ENCODE measurements at regions not wholly inside any gene's neighbourhood (a gene's known extent, or its start where the extent isn't known, plus 50 kb on each side); places are given as distances from the start of the nearest gene placed in this dataset.
A peak's percentile ranks its signal among the peaks of the same experiment; 100 is the strongest.

DNA sequence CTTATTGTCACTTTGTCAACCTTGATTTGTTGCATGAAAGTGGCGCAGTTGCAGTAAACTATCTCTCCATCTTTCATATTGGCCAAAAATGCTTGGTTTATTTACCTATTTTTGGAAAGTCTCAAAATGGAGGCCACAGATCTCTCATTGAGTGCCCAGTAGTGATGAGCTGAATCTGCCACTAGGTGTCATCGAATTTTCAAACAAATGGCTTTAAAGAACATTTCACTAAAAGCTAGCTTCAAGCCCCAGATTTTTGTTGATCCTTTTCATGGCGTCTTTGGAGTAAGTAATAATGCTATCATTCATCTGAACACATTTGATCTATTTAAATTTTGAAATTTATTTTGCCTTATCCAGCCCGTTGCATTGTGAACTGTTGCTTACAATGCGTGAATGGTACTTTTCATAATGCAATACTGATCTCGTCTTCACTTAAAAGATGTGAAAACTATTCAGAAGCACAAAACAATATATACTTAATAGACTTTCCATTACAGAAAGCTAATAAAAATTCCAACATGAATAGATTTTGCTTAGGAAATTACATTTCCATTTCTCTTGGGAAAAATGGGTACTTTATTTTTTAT is 236.2 kb downstream of the DNAJB9 start:
- CTCF ChIA-PET: interaction anchor here (0.9 to 1.9 kb wide), 6 partner anchors 12 to 400 kb away, joined by 3 to 5 read pairs (median 4); no protein-coding TSS in a partner anchor
- no peak overlapping the region for H3K4me2 ChIP-seq (ENCODE audit: control insufficient read depth, insufficient read depth)
- H3K27me3 ChIP-seq (replicated peaks in 1 of 2; ENCODE audit: control insufficient read depth in 2 of 2, insufficient read depth in 2 of 2, low read length in 1 of 2): no peaks in the 10 kb centered on the region
- peak; percentile 27 for FAIRE-seq
- peak; percentile 75 for ATAC-seq
- no peaks in the 10 kb centered on the region for H4K20me1 ChIP-seq (ENCODE audit: control insufficient read depth, insufficient read depth)
- H3K4me3 ChIP-seq: no peak overlapping the region
- no peak overlapping the region for H2AFZ ChIP-seq (ENCODE audit: control insufficient read depth, low read depth, low read length)
- no peaks in the 10 kb centered on the region for H3K36me3 ChIP-seq (ENCODE audit: control insufficient read depth in 2 of 2, insufficient read depth in 2 of 2, low read length in 1 of 2)
- in situ Hi-C loops (cut with MboI) (no loop called here), intact Hi-C loops (cut with micrococcal nuclease; ENCODE audit: unreplicated experiment) (loop anchor here (2.0 kb wide), 1 partner anchor 69 kb away; no protein-coding TSS in a partner anchor)
- H3K27ac ChIP-seq (ENCODE audit: control insufficient read depth, insufficient read depth): no peak overlapping the region
- no peak overlapping the region for H3K9ac ChIP-seq (ENCODE audit: control insufficient read depth, insufficient read depth, low read length)
- H3K79me2 ChIP-seq (ENCODE audit: control insufficient read depth, insufficient read depth, low read length): no peaks in the 10 kb centered on the region
- SMC1A ChIA-PET (ENCODE audit: uncharacterized antibody, unreplicated experiment): interaction anchor here (0.7 to 1.1 kb wide), 3 partner anchors 12 to 681 kb away, joined by 3 to 4 read pairs (median 3); no protein-coding TSS in a partner anchor
- no peaks in the 10 kb centered on the region for H3K4me1 ChIP-seq (ENCODE audit: control insufficient read depth, insufficient read depth, low read length)
- BruUV-seq (replicated peaks): no TSS peak
- no peaks in the 10 kb centered on the region for H3K9me3 ChIP-seq (replicated peaks; ENCODE audit: control insufficient read depth, insufficient read depth, low read length)
- 37% methylated on average over 6 of the region's 6 CpGs for WGBS (ENCODE audit: insufficient coverage, insufficient replicate concordance, low lambda C conversion rate, missing lambda C conversion rate)
- POLR2A ChIA-PET: no interaction called here
- RAD21 ChIA-PET (ENCODE audit: unreplicated experiment): no interaction called here
- DNase-seq (ENCODE audit: low read depth, low spot score): no peak
- TF ChIP-seq RAD21 (IDR thresholded peaks at IDR 0.05; ENCODE audit: insufficient read depth, low read depth, low read length): peak; percentile 31
- no peak for TF ChIP-seq RFX5 (IDR thresholded peaks at IDR 0.05; ENCODE audit: low read depth, low read length)
- no peak for TF ChIP-seq WRNIP1 (IDR thresholded peaks at IDR 0.05; ENCODE audit: borderline replicate concordance, low read depth, low read length)
- TF ChIP-seq, protein P1, sequence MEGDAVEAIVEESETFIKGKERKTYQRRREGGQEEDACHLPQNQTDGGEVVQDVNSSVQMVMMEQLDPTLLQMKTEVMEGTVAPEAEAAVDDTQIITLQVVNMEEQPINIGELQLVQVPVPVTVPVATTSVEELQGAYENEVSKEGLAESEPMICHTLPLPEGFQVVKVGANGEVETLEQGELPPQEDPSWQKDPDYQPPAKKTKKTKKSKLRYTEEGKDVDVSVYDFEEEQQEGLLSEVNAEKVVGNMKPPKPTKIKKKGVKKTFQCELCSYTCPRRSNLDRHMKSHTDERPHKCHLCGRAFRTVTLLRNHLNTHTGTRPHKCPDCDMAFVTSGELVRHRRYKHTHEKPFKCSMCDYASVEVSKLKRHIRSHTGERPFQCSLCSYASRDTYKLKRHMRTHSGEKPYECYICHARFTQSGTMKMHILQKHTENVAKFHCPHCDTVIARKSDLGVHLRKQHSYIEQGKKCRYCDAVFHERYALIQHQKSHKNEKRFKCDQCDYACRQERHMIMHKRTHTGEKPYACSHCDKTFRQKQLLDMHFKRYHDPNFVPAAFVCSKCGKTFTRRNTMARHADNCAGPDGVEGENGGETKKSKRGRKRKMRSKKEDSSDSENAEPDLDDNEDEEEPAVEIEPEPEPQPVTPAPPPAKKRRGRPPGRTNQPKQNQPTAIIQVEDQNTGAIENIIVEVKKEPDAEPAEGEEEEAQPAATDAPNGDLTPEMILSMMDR (IDR thresholded peaks at IDR 0.05 in 2 of 3, conservative IDR thresholded peaks at IDR 0.05 in 1 of 3; ENCODE audit: control insufficient read depth in 2 of 3, extremely low read depth in 1 of 3, insufficient read depth in 1 of 3, low read depth in 3 of 3, low read length in 3 of 3): peak; percentile 31 to 52 (median 46); a peak in 5 of 6 replicates
- peak; percentile 69; the same call in 1 of the 2 replicates for TF ChIP-seq YY1 (IDR thresholded peaks at IDR 0.05; ENCODE audit: low read depth, low read length)
- peak; percentile 41; the same call in 1 of the 2 replicates for TF ChIP-seq SMC3 (IDR thresholded peaks at IDR 0.05; ENCODE audit: borderline replicate concordance, low read length)
